ENCODE measurements at regions not wholly inside any gene's neighbourhood (a gene's known extent, or its start where the extent isn't known, plus 50 kb on each side); places are given as distances from the start of the nearest gene placed in this dataset.

GRCh38 chr19:16022681-16023080, 53.6 kb upstream of the TPM4 start:
- DNase-seq, result no peak

DNA sequence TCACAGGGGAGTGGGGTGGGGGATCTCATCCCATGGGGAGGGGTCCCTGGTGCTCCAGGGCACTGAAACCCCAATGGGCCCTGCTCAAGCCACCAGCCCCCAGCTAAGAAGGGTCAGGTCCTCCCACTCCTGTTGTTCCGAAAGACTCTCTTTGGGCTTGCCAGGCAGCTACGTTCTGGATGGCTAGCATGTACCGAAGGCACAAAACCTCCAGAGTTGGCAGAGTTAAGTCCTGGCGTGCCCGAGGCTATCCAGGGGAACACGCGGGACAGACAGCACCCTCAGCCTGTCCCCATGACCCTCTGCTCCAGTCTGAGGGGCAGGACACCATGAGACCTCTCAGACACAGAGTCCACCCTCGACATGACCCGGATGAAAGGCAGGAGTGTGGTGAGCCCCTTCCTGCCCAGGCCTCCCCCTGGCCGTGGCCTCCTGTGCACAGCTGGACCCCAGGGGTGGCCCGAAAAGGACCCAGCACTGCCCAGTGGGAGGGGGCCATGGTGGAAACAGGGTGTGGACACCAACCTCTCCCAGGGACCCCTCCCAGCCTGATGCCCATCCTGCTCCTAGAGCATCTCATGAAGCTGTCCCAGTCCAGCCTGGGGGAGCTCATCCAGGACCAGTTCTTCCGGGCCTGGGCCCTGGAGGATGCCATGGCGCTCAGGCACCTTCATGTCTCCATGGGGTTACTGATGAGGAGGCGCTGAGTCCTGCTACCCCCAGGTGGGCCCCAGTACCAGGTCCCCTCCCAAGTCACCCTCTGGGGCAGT, 53.0 kb upstream of the TPM4 start:
- DNase-seq, result no peak

GRCh38 chr19:16024266-16025107, 51.8 kb upstream of the TPM4 start:
- no peak for DNase-seq

- no peak for DNase-seq
These were observed 50.9 kb upstream of the TPM4 start for GRCh38 chr19:16025108-16026101.

DNA sequence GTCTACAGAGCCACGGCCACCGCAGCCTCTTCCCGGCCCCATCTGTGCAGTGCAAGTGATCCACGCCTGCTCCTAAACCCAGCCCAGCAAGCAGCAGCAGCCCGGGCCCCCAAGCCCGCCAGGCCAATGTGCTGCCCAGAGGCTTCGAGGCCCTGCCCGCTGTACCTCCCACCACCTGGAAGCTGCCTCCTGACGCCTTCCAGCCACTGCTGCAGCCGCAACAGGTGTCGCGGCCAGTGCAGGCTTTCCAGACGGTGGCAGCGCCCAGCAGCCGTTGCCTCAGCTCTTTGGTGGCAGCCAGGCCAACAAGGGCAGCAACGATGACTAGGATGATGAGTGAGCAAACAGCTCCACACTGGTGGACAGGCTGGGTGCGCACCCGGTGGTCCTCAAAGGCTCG, 50.2 kb upstream of the TPM4 start:
- no peak for DNase-seq
